ENCODE measurements at regions not wholly inside any gene's neighbourhood (a gene's known extent, or its start where the extent isn't known, plus 50 kb on each side); places are given as distances from the start of the nearest gene placed in this dataset.

- no peak for TF ChIP-seq CTCF (IDR thresholded peaks at IDR 0.05; ENCODE audit: low read depth, low read length)
- no peak for TF ChIP-seq POLR2A (IDR thresholded peaks at IDR 0.05; ENCODE audit: extremely low read depth, insufficient read length)
These were observed 135.3 kb upstream of the SH3BP4 start for GRCh38 chr2:234816491-234816890.
